OCI-LY3 (cell line): ENCODE measurements at regions not wholly inside any gene's neighbourhood (a gene's known extent, or its start where the extent isn't known, plus 50 kb on each side); places are given as distances from the start of the nearest gene placed in this dataset.

Source experiments
- CTCF ChIP-seq: fragments of 200-600, 300-600 bp; sonication (generic); IDR thresholded peaks from 2 replicates; pipeline ENCODE4 v1.5.1; 2014; ENCODE audit warnings: antibody characterized with exemption, low read length, low read depth
- EZH2phosphoT487 ChIP-seq: fragments of 200-600 bp; shearing (Covaris generic); IDR thresholded peaks from 2 replicates; pipeline ENCODE4 v1.6.1; 2018; ENCODE audit warnings: antibody characterized with exemption, mixed run types, low read depth

- TF ChIP-seq CTCF (no peak), EZH2phosphoT487 (no peak)
Measured at GRCh38 chr4:37542706-37543105, 143.5 kb downstream of the RELL1 start.
